HCT116 (cell line): ENCODE measurements at regions not wholly inside any gene's neighbourhood (a gene's known extent, or its start where the extent isn't known, plus 50 kb on each side); places are given as distances from the start of the nearest gene placed in this dataset.

Source experiments
- ATAC-seq: fragments of 200-7000 bp; cut with Tn5 transposase; 2 replicates; pipeline ENCODE4 v1.9.1; 2020; ENCODE audit warnings: mild to moderate bottlenecking, moderate library complexity
- BruUV-seq: library from RNA; stranded (reverse); fragments of 400-500 nt; replicated peaks from 2 replicates; lab custom pipeline; 2021; lab: Mats Ljungman, UMichigan
- CTCF ChIA-PET: fragments of 300-600 bp; sonication (Branson Sonifier 250); formaldehyde crosslinking; loops from one replicate; lab custom pipeline; 2021; ENCODE audit warnings: antibody characterized with exemption; lab: Charles Lee
- POLR2A ChIA-PET: fragments of 300-600, 350-600 bp; sonication (Branson Sonifier 250); formaldehyde crosslinking; loops from one replicate; lab custom pipeline; 2021; ENCODE audit warnings: antibody characterized with exemption; lab: Charles Lee
- RAD21 ChIA-PET, 2 experiments: fragments of 300-600 bp; sonication (Branson Sonifier 250); formaldehyde crosslinking; loops; one replicate each; lab custom pipeline; 2023; ENCODE audit warnings: low total read pairs in 2 of 2; ENCODE audit not compliant: uncharacterized antibody in 2 of 2, unreplicated experiment in 2 of 2, low non-redundant PET in 1 of 2; lab: Charles Lee
- DNase-seq: peaks from one replicate; pipeline ENCODE4 v3.0.0-alpha.2; 2010; ENCODE audit warnings: low read depth, low spot score
- H2AFZ ChIP-seq: fragments of 200-600 bp; shearing (Covaris generic), sonication (generic); 2 replicates; pipeline ENCODE4 v1.6.1; 2017; ENCODE audit warnings: low read depth, mixed run types, mixed read lengths, antibody characterized with exemption, low read length; ENCODE audit not compliant: poor library complexity, severe bottlenecking
- H3K27ac ChIP-seq: 2 replicates; pipeline ENCODE4 v1.5.1; 2012; ENCODE audit warnings: low read depth, low read length
- H3K27me3 ChIP-seq: fragments of 200-600 bp; sonication (generic); 2 replicates; pipeline ENCODE4 v1.6.1; 2016; ENCODE audit warnings: mixed run types, low read length, mixed read lengths; ENCODE audit not compliant: insufficient read depth
- H3K36me3 ChIP-seq, 2 experiments: fragments of 200-500 bp in 1 of 2; fragments of 200-600 bp in 1 of 2; sonication (Bioruptor generic) in 1 of 2; sonication (generic) in 1 of 2; 2 replicates each; pipeline versions ENCODE4 v1.5.1 to v1.6.1; 2014 to 2016; ENCODE audit warnings: low read length in 2 of 2, inconsistent platforms in 1 of 2, mixed read lengths in 1 of 2, mixed run types in 1 of 2; ENCODE audit not compliant: insufficient read depth in 2 of 2, control insufficient read depth in 1 of 2
- H3K4me1 ChIP-seq, 2 experiments: fragments of 200-600 bp in 1 of 2; sonication (generic) in 1 of 2; 2 replicates each; pipeline versions ENCODE4 v1.5.1 to v1.6.1; 2012 to 2017; ENCODE audit warnings: low read length in 2 of 2, inconsistent platforms in 1 of 2, mild to moderate bottlenecking in 1 of 2, mixed read lengths in 1 of 2, mixed run types in 1 of 2, moderate library complexity in 1 of 2; ENCODE audit not compliant: insufficient read depth in 2 of 2, control insufficient read depth in 1 of 2
- H3K4me2 ChIP-seq: fragments of 200-600 bp; sonication (generic); 2 replicates; pipeline ENCODE4 v1.6.1; 2017; ENCODE audit warnings: mixed run types, low read length, mixed read lengths
- H3K4me3 ChIP-seq, 2 experiments: fragments of 200-600 bp in 1 of 2; sonication (generic) in 1 of 2; replicated peaks in 1 of 2; 2 replicates each; pipeline ENCODE4 v1.5.1; 2011 to 2016; ENCODE audit warnings: low read length in 2 of 2, control low read depth in 1 of 2, low read depth in 1 of 2, mild to moderate bottlenecking in 1 of 2, mixed read lengths in 1 of 2, mixed run types in 1 of 2
- H3K79me2 ChIP-seq: fragments of 200-600 bp; sonication (generic); 2 replicates; pipeline ENCODE4 v1.6.1; 2017; ENCODE audit warnings: mild to moderate bottlenecking, mixed run types, low read length, moderate library complexity, mixed read lengths; ENCODE audit not compliant: insufficient read depth
- H3K9ac ChIP-seq: fragments of 200-600 bp; sonication (generic); 2 replicates; pipeline ENCODE4 v1.6.1; 2016; ENCODE audit warnings: low read length, mixed read lengths
- H3K9me2 ChIP-seq: fragments of 200-600 bp; sonication (generic), shearing (Covaris generic); 2 replicates; pipeline ENCODE4 v1.6.1; 2017; ENCODE audit warnings: mixed run types, mild to moderate bottlenecking, moderate library complexity; ENCODE audit not compliant: insufficient read depth
- H3K9me3 ChIP-seq, 2 experiments: fragments of 200-500 bp in 1 of 2; fragments of 200-600 bp in 1 of 2; sonication (Bioruptor generic) in 1 of 2; sonication (generic) in 1 of 2; 2 replicates each; pipeline ENCODE4 v1.6.1; 2014 to 2017; ENCODE audit warnings: low read length in 2 of 2, mixed read lengths in 2 of 2, inconsistent platforms in 1 of 2, low read depth in 1 of 2, mild to moderate bottlenecking in 1 of 2, mixed run types in 1 of 2, moderate library complexity in 1 of 2; ENCODE audit not compliant: control insufficient read depth in 1 of 2, insufficient read depth in 1 of 2
- H4K20me1 ChIP-seq: fragments of 200-600 bp; sonication (generic), shearing (Covaris generic); 2 replicates; pipeline ENCODE4 v1.6.1; 2017; ENCODE audit warnings: mixed run types, mild to moderate bottlenecking, moderate library complexity; ENCODE audit not compliant: insufficient read depth
- CBX3 ChIP-seq: IDR thresholded peaks from 2 replicates; pipeline ENCODE4 v1.6.1; 2012; ENCODE audit warnings: low read depth
- ELF1 ChIP-seq: IDR thresholded peaks from 2 replicates; pipeline ENCODE4 v1.6.1; 2012; ENCODE audit warnings: low read depth, borderline replicate concordance
- EZH2 ChIP-seq: fragments of 200-600 bp; sonication (generic); IDR thresholded peaks from 2 replicates; pipeline ENCODE4 v1.6.1; 2017; ENCODE audit warnings: antibody characterized with exemption, mixed run types
- EZH2phosphoT487 ChIP-seq: fragments of 200-600 bp; IDR thresholded peaks from 2 replicates; pipeline ENCODE4 v1.6.1; 2018; ENCODE audit warnings: antibody characterized with exemption, borderline replicate concordance
- FOSL1 ChIP-seq: IDR thresholded peaks from 2 replicates; pipeline ENCODE4 v1.6.1; 2012; ENCODE audit warnings: low read depth
- JUND ChIP-seq: IDR thresholded peaks from 2 replicates; pipeline ENCODE4 v1.6.1; 2012
- POLR2AphosphoS5 ChIP-seq: IDR thresholded peaks from 2 replicates; pipeline ENCODE4 v1.6.1; 2011; ENCODE audit warnings: mild to moderate bottlenecking, low read depth, low read length, moderate library complexity
- RAD21 ChIP-seq: IDR thresholded peaks from 2 replicates; pipeline ENCODE4 v1.6.1; 2012; ENCODE audit warnings: low read depth, mild to moderate bottlenecking
- SP1 ChIP-seq: IDR thresholded peaks from 2 replicates; pipeline ENCODE4 v1.6.1; 2012; ENCODE audit warnings: low read depth
- SRF ChIP-seq: IDR thresholded peaks from 2 replicates; pipeline ENCODE4 v1.6.1; 2012; ENCODE audit warnings: low read depth
- TCF7L2 ChIP-seq: IDR thresholded peaks from 2 replicates; pipeline ENCODE4 v1.7.0; 2011; ENCODE audit warnings: borderline replicate concordance, inconsistent platforms; ENCODE audit not compliant: insufficient read depth, insufficient read length; ENCODE audit errors: extremely low read depth
- YY1 ChIP-seq: IDR thresholded peaks from 2 replicates; pipeline ENCODE4 v1.6.1; 2011; ENCODE audit warnings: low read length, low read depth, moderate library complexity, mild to moderate bottlenecking; ENCODE audit not compliant: insufficient replicate concordance; ENCODE audit errors: extremely low read depth
- ZFX ChIP-seq: fragments of 450-650 bp; IDR thresholded peaks from 2 replicates; pipeline ENCODE4 v1.6.1; 2017
- intact Hi-C: fragments of 100-400 bp; cut with micrococcal nuclease; formaldehyde crosslinking; loops from 2 replicates; pipeline ENCODE4 v1.10.0; 2022
- TF ChIP-seq, protein P1 (sequence below): IDR thresholded peaks from 2 replicates; pipeline ENCODE4 v1.6.1; 2012
- TF ChIP-seq, protein P2 (sequence below): IDR thresholded peaks from 2 replicates; pipeline ENCODE4 v1.6.1; 2011; ENCODE audit warnings: mild to moderate bottlenecking, low read length, moderate library complexity; ENCODE audit not compliant: insufficient replicate concordance; ENCODE audit errors: extremely low read depth
- TF ChIP-seq, protein P3 (sequence below), 3 experiments: fragments of 200-600 bp in 1 of 3; sonication (generic) in 1 of 3; IDR thresholded peaks in 2 of 3; conservative IDR thresholded peaks in 1 of 3; 2 replicates each; pipeline ENCODE4 v1.5.1; 2012 to 2017; ENCODE audit warnings: low read depth in 2 of 3, low read length in 2 of 3, antibody characterized with exemption in 1 of 3, borderline replicate concordance in 1 of 3, control low read depth in 1 of 3, mild to moderate bottlenecking in 1 of 3, mixed read lengths in 1 of 3, mixed run types in 1 of 3, moderate library complexity in 1 of 3; ENCODE audit not compliant: insufficient read depth in 1 of 3
- TF ChIP-seq, protein P4 (sequence below): IDR thresholded peaks from 2 replicates; pipeline ENCODE4 v1.6.1; 2012
- TF ChIP-seq, protein P5 (sequence below): IDR thresholded peaks from 2 replicates; pipeline ENCODE4 v1.6.1; 2012; ENCODE audit warnings: low read depth

DNA sequence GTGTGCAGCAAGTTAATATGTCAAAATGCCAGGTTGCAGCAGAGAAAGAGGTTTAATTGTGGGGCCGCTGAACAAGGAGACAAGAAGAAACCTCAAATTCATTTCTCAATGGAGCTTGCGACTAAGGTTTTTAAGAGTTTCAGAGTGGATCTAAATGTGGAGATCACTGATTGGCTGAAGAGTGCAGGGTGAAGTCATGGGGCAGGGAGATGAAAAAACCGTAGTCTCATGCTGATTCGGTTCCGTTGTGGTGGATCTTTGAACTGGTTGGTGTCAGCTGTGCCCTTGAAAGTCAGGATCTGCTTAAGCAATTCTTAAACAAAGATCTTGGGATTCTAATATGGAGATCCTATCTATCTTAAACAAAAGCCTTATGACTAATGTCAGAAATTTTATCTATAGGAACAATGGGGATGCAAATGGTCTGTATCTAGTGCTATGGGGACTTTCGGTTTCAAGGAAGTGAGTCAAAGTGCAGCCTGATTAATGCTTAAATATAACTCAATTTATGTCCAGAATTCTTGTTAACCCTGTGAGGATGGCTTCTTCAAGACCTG, 173.9 kb upstream of the CENPE start:
- H4K20me1 ChIP-seq: no peaks in the 10 kb centered on the region
- no peaks in the 10 kb centered on the region for H3K36me3 ChIP-seq
- no peak for DNase-seq
- H3K9me3 ChIP-seq: no peaks in the 10 kb centered on the region
- H3K9ac ChIP-seq: no peak overlapping the region
- H2AFZ ChIP-seq: no peak overlapping the region
- POLR2A ChIA-PET: no interaction called here
- TF ChIP-seq YY1: no peak
- TF ChIP-seq SP1: no peak
- TF ChIP-seq, protein P1, sequence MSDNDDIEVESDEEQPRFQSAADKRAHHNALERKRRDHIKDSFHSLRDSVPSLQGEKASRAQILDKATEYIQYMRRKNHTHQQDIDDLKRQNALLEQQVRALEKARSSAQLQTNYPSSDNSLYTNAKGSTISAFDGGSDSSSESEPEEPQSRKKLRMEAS: no peak
- no peak for TF ChIP-seq ELF1
- TF ChIP-seq RAD21: no peak
- TF ChIP-seq ZFX: no peak
- no peak for TF ChIP-seq FOSL1
- TF ChIP-seq POLR2AphosphoS5: no peak
- no peak for TF ChIP-seq EZH2
- TF ChIP-seq, protein P2, sequence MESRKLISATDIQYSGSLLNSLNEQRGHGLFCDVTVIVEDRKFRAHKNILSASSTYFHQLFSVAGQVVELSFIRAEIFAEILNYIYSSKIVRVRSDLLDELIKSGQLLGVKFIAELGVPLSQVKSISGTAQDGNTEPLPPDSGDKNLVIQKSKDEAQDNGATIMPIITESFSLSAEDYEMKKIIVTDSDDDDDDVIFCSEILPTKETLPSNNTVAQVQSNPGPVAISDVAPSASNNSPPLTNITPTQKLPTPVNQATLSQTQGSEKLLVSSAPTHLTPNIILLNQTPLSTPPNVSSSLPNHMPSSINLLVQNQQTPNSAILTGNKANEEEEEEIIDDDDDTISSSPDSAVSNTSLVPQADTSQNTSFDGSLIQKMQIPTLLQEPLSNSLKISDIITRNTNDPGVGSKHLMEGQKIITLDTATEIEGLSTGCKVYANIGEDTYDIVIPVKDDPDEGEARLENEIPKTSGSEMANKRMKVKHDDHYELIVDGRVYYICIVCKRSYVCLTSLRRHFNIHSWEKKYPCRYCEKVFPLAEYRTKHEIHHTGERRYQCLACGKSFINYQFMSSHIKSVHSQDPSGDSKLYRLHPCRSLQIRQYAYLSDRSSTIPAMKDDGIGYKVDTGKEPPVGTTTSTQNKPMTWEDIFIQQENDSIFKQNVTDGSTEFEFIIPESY: no peak
- TF ChIP-seq EZH2phosphoT487: no peak
- TF ChIP-seq CBX3: no peak
- TF ChIP-seq, protein P3, sequence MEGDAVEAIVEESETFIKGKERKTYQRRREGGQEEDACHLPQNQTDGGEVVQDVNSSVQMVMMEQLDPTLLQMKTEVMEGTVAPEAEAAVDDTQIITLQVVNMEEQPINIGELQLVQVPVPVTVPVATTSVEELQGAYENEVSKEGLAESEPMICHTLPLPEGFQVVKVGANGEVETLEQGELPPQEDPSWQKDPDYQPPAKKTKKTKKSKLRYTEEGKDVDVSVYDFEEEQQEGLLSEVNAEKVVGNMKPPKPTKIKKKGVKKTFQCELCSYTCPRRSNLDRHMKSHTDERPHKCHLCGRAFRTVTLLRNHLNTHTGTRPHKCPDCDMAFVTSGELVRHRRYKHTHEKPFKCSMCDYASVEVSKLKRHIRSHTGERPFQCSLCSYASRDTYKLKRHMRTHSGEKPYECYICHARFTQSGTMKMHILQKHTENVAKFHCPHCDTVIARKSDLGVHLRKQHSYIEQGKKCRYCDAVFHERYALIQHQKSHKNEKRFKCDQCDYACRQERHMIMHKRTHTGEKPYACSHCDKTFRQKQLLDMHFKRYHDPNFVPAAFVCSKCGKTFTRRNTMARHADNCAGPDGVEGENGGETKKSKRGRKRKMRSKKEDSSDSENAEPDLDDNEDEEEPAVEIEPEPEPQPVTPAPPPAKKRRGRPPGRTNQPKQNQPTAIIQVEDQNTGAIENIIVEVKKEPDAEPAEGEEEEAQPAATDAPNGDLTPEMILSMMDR (IDR thresholded peaks at IDR 0.05 in 2 of 3, conservative IDR thresholded peaks at IDR 0.05 in 1 of 3; ENCODE audit: borderline replicate concordance in 1 of 3, insufficient read depth in 1 of 3, low read depth in 2 of 3, low read length in 2 of 3): no peak
- no peak for TF ChIP-seq SRF
- TF ChIP-seq TCF7L2: no peak
- TF ChIP-seq, protein P4, sequence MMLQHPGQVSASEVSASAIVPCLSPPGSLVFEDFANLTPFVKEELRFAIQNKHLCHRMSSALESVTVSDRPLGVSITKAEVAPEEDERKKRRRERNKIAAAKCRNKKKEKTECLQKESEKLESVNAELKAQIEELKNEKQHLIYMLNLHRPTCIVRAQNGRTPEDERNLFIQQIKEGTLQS: no peak
- TF ChIP-seq, protein P5, sequence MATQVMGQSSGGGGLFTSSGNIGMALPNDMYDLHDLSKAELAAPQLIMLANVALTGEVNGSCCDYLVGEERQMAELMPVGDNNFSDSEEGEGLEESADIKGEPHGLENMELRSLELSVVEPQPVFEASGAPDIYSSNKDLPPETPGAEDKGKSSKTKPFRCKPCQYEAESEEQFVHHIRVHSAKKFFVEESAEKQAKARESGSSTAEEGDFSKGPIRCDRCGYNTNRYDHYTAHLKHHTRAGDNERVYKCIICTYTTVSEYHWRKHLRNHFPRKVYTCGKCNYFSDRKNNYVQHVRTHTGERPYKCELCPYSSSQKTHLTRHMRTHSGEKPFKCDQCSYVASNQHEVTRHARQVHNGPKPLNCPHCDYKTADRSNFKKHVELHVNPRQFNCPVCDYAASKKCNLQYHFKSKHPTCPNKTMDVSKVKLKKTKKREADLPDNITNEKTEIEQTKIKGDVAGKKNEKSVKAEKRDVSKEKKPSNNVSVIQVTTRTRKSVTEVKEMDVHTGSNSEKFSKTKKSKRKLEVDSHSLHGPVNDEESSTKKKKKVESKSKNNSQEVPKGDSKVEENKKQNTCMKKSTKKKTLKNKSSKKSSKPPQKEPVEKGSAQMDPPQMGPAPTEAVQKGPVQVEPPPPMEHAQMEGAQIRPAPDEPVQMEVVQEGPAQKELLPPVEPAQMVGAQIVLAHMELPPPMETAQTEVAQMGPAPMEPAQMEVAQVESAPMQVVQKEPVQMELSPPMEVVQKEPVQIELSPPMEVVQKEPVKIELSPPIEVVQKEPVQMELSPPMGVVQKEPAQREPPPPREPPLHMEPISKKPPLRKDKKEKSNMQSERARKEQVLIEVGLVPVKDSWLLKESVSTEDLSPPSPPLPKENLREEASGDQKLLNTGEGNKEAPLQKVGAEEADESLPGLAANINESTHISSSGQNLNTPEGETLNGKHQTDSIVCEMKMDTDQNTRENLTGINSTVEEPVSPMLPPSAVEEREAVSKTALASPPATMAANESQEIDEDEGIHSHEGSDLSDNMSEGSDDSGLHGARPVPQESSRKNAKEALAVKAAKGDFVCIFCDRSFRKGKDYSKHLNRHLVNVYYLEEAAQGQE: no peak
- no peak for TF ChIP-seq JUND
- TF ChIP-seq, all 23 proteins: peak for 0
- Histone ChIP-seq H3K9me2 (no peaks in the 10 kb centered on the region), H3K4me3 (no peak overlapping the region), H3K27ac (no peak overlapping the region), H3K4me2 (no peak overlapping the region), H3K79me2 (no peaks in the 10 kb centered on the region), H3K4me1 (peaks cover 0 to 13% of the 10 kb centered on the region in 2 experiments; a peak in 3 of 4 replicates), H3K27me3 (no peaks in the 10 kb centered on the region)
- intact Hi-C loops: no loop called here
- ChIA-PET RAD21 (no interaction called here), CTCF (no interaction called here)
- BruUV-seq: no TSS peak
- no peak for ATAC-seq
